ENCODE measurements at regions not wholly inside any gene's neighbourhood (a gene's known extent, or its start where the extent isn't known, plus 50 kb on each side); places are given as distances from the start of the nearest gene placed in this dataset.

DNA sequence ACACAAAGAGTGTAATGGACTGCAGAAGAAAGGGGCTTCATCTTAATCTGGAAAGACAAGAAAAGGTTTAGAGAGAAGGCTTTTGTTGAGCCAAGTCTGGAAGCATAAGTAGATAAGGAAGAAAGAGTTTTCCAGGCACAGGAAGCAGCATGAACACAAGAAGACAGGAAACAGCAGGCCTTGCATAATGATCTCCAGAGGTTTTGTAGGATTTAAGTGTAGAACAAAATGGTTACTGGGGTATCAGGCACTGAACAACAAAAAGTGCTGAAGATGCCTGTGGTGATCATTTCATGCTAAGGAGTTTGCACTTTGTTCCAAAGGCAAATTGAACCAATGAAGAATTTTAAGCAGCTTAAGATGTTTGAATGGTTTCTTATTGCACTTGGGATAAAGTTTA is 281.6 kb upstream of the TANK start:
- Histone ChIP-seq H3K36me3 (replicated peaks in 1 of 2; ENCODE audit: control insufficient read depth in 1 of 2, insufficient read depth in 2 of 2, low read length in 2 of 2) (no peaks in the 10 kb centered on the region), H3K79me2 (ENCODE audit: insufficient read depth, low read length) (no peaks in the 10 kb centered on the region), H3K27me3 (ENCODE audit: control insufficient read depth in 2 of 2, insufficient read depth in 2 of 2, low read length in 2 of 2) (no peaks in the 10 kb centered on the region), H3K4me3 (replicated peaks in 1 of 3; ENCODE audit: low read depth in 2 of 3, low read length in 3 of 3) (no peak overlapping the region), H3K27ac (ENCODE audit: low read depth in 1 of 2, low read length in 2 of 2) (no peak overlapping the region), H3K4me1 (ENCODE audit: control insufficient read depth in 1 of 2, insufficient read depth in 2 of 2, low read length in 2 of 2) (no peaks in the 10 kb centered on the region), H2AFZ (ENCODE audit: insufficient read depth, low read depth, low read length, poor library complexity, severe bottlenecking) (no peak overlapping the region), H3K9me3 (replicated peaks in 1 of 2; ENCODE audit: control insufficient read depth in 1 of 2, insufficient read depth in 1 of 2, low read length in 2 of 2) (no peaks in the 10 kb centered on the region), H3K4me2 (replicated peaks; ENCODE audit: extremely low read depth, low read length, poor library complexity, severe bottlenecking) (no peak overlapping the region), H4K20me1 (ENCODE audit: insufficient read depth, low read length) (no peaks in the 10 kb centered on the region), H3K9ac (ENCODE audit: insufficient read depth, low read length, poor library complexity, severe bottlenecking) (no peak overlapping the region)
- intact Hi-C loops (cut with micrococcal nuclease) = no loop called here
- H3K36me3 Mint-ChIP-seq = no peaks in the 10 kb centered on the region
- TF ChIP-seq, protein P1, sequence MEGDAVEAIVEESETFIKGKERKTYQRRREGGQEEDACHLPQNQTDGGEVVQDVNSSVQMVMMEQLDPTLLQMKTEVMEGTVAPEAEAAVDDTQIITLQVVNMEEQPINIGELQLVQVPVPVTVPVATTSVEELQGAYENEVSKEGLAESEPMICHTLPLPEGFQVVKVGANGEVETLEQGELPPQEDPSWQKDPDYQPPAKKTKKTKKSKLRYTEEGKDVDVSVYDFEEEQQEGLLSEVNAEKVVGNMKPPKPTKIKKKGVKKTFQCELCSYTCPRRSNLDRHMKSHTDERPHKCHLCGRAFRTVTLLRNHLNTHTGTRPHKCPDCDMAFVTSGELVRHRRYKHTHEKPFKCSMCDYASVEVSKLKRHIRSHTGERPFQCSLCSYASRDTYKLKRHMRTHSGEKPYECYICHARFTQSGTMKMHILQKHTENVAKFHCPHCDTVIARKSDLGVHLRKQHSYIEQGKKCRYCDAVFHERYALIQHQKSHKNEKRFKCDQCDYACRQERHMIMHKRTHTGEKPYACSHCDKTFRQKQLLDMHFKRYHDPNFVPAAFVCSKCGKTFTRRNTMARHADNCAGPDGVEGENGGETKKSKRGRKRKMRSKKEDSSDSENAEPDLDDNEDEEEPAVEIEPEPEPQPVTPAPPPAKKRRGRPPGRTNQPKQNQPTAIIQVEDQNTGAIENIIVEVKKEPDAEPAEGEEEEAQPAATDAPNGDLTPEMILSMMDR (IDR thresholded peaks at IDR 0.05) = no peak
- no peaks in the 10 kb centered on the region for H3K4me1 Mint-ChIP-seq
- no peak overlapping the region for H3K4me3 Mint-ChIP-seq
- H3K27ac Mint-ChIP-seq = no peak overlapping the region
- DNase-seq = no peak
- H3K27me3 Mint-ChIP-seq (ENCODE audit: low read depth in 3 of 3) = peaks cover 0 to 5% (median 2%) of the 10 kb centered on the region in 3 donors
- peaks cover 0 to 4% (median 0%) of the 10 kb centered on the region in 7 donors for H3K9me3 Mint-ChIP-seq

DNA sequence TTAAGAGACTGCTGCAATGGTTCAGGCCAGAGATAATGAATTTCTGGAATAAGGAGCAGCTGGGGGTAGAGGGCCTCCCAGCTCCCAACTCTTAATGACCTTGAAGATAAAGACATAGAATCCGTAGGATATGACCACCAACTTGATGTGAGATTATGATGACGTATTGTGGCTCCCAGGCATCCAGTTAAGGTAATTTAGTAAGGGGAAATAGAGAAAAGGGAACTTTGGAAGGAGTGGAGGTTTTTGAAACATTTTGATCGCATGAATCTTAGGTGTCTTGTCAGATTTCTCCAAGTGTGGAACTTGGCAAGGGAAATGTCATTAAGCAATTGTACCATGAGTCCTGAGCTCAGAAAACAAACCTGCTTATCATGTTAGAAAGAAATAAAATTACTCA is 277.3 kb upstream of the TANK start:
- Mint-ChIP-seq H3K9me3 (peaks cover 0 to 4% (median 0%) of the 10 kb centered on the region in 7 donors), H3K27ac (no peak overlapping the region), H3K27me3 (ENCODE audit: low read depth in 3 of 3) (peaks cover 0 to 5% (median 2%) of the 10 kb centered on the region in 3 donors), H3K36me3 (no peaks in the 10 kb centered on the region), H3K4me3 (no peak overlapping the region), H3K4me1 (no peaks in the 10 kb centered on the region)
- Histone ChIP-seq H3K27me3 (ENCODE audit: control insufficient read depth in 2 of 2, insufficient read depth in 2 of 2, low read length in 2 of 2) (no peaks in the 10 kb centered on the region), H3K9ac (ENCODE audit: insufficient read depth, low read length, poor library complexity, severe bottlenecking) (no peak overlapping the region), H3K79me2 (ENCODE audit: insufficient read depth, low read length) (no peaks in the 10 kb centered on the region), H2AFZ (ENCODE audit: insufficient read depth, low read depth, low read length, poor library complexity, severe bottlenecking) (no peak overlapping the region), H3K36me3 (replicated peaks in 1 of 2; ENCODE audit: control insufficient read depth in 1 of 2, insufficient read depth in 2 of 2, low read length in 2 of 2) (no peaks in the 10 kb centered on the region), H3K4me3 (replicated peaks in 1 of 3; ENCODE audit: low read depth in 2 of 3, low read length in 3 of 3) (no peak overlapping the region), H4K20me1 (ENCODE audit: insufficient read depth, low read length) (no peaks in the 10 kb centered on the region), H3K27ac (ENCODE audit: low read depth in 1 of 2, low read length in 2 of 2) (no peak overlapping the region), H3K4me2 (replicated peaks; ENCODE audit: extremely low read depth, low read length, poor library complexity, severe bottlenecking) (no peak overlapping the region), H3K4me1 (ENCODE audit: control insufficient read depth in 1 of 2, insufficient read depth in 2 of 2, low read length in 2 of 2) (no peaks in the 10 kb centered on the region), H3K9me3 (replicated peaks in 1 of 2; ENCODE audit: control insufficient read depth in 1 of 2, insufficient read depth in 1 of 2, low read length in 2 of 2) (no peaks in the 10 kb centered on the region)
- intact Hi-C loops (cut with micrococcal nuclease) = no loop called here
- TF ChIP-seq, protein P1 (IDR thresholded peaks at IDR 0.05) = no peak
- WGBS (ENCODE audit: insufficient coverage) = 83% methylated on average over 3 of the region's 3 CpGs
- DNase-seq = no peak

Measured in CD14-positive monocyte (primary cell).